H9 (cell line): ENCODE measurements at regions not wholly inside any gene's neighbourhood (a gene's known extent, or its start where the extent isn't known, plus 50 kb on each side); places are given as distances from the start of the nearest gene placed in this dataset.

Source experiments
- DNase-seq: peaks from one replicate; pipeline ENCODE4 v3.0.0-alpha.2; 2017
- H2AFZ ChIP-seq: one replicate; pipeline ENCODE4 v1.6.1; 2013; ENCODE audit warnings: mild to moderate bottlenecking, low read length, control low read depth, moderate library complexity
- H2AK5ac ChIP-seq: 2 replicates; pipeline ENCODE4 v1.6.1; 2013; ENCODE audit warnings: low read length, control low read depth, mixed read lengths; ENCODE audit not compliant: insufficient read length
- H2BK120ac ChIP-seq: one replicate; pipeline ENCODE4 v1.6.1; 2013; ENCODE audit warnings: low read depth, mild to moderate bottlenecking, low read length, control low read depth, inconsistent platforms; ENCODE audit not compliant: poor library complexity, severe bottlenecking
- H2BK12ac ChIP-seq: 2 replicates; pipeline ENCODE4 v1.6.1; 2013; ENCODE audit warnings: low read length, control low read depth, mixed read lengths, low read depth; ENCODE audit not compliant: insufficient read length
- H2BK15ac ChIP-seq: 2 replicates; pipeline ENCODE4 v1.6.1; 2013; ENCODE audit warnings: low read depth, low read length, control low read depth
- H2BK20ac ChIP-seq: one replicate; pipeline ENCODE4 v1.6.1; 2013; ENCODE audit warnings: low read depth, mild to moderate bottlenecking, low read length, control low read depth, inconsistent platforms; ENCODE audit not compliant: poor library complexity, severe bottlenecking
- H2BK5ac ChIP-seq: 2 replicates; pipeline ENCODE4 v1.6.1; 2013; ENCODE audit warnings: low read length, control low read depth, mixed read lengths; ENCODE audit not compliant: insufficient read length
- H3K14ac ChIP-seq: 2 replicates; pipeline ENCODE4 v1.6.1; 2013; ENCODE audit warnings: low read length, control low read depth; ENCODE audit not compliant: insufficient read depth
- H3K18ac ChIP-seq: 2 replicates; pipeline ENCODE4 v1.6.1; 2013; ENCODE audit warnings: low read depth, mild to moderate bottlenecking, mixed read lengths, low read length, control low read depth; ENCODE audit not compliant: insufficient read length
- H3K23ac ChIP-seq: 2 replicates; pipeline ENCODE4 v1.6.1; 2013; ENCODE audit warnings: low read length, control low read depth, mixed read lengths, low read depth; ENCODE audit not compliant: insufficient read length
- H3K23me2 ChIP-seq: 2 replicates; pipeline ENCODE4 v1.6.1; 2013; ENCODE audit warnings: low read depth, mild to moderate bottlenecking, mixed read lengths, low read length, control low read depth; ENCODE audit not compliant: insufficient read length, poor library complexity, severe bottlenecking
- H3K27ac ChIP-seq: 2 replicates; pipeline ENCODE4 v1.5.1; 2013; ENCODE audit warnings: low read length, control low read depth, mixed read lengths, low read depth; ENCODE audit not compliant: insufficient read length
- H3K27me3 ChIP-seq: 2 replicates; pipeline ENCODE4 v1.6.1; 2013; ENCODE audit warnings: low read length, control low read depth, inconsistent platforms; ENCODE audit not compliant: insufficient read depth
- H3K4ac ChIP-seq: 2 replicates; pipeline ENCODE4 v1.6.1; 2013; ENCODE audit warnings: low read depth, mild to moderate bottlenecking, control low read depth, inconsistent platforms, low read length, moderate library complexity
- H3K4me1 ChIP-seq: 2 replicates; pipeline ENCODE4 v1.6.1; 2013; ENCODE audit warnings: low read length, control low read depth, inconsistent platforms; ENCODE audit not compliant: insufficient read depth
- H3K4me2 ChIP-seq: 2 replicates; pipeline ENCODE4 v1.6.1; 2013; ENCODE audit warnings: low read length, control low read depth, mixed read lengths; ENCODE audit not compliant: insufficient read length, insufficient read depth
- H3K56ac ChIP-seq: 2 replicates; pipeline ENCODE4 v1.6.1; 2013; ENCODE audit warnings: low read depth, mild to moderate bottlenecking, mixed read lengths, low read length, control low read depth; ENCODE audit not compliant: insufficient read length
- H3K79me1 ChIP-seq: 2 replicates; pipeline ENCODE4 v1.6.1; 2013; ENCODE audit warnings: low read depth, mild to moderate bottlenecking, moderate library complexity, low read length, control low read depth, inconsistent platforms; ENCODE audit not compliant: insufficient read depth, poor library complexity, severe bottlenecking
- H3K79me2 ChIP-seq: 2 replicates; pipeline ENCODE4 v1.6.1; 2013; ENCODE audit warnings: low read length, control low read depth, inconsistent platforms; ENCODE audit not compliant: insufficient read depth
- H3K9ac ChIP-seq: 2 replicates; pipeline ENCODE4 v1.6.1; 2013; ENCODE audit warnings: low read length, control low read depth, mixed read lengths; ENCODE audit not compliant: insufficient read length; ENCODE audit errors: extremely low read depth
- H3K9me3 ChIP-seq: one replicate; pipeline ENCODE4 v1.6.1; 2013; ENCODE audit warnings: low read depth, low read length, inconsistent platforms; ENCODE audit not compliant: control insufficient read depth
- H3T11ph ChIP-seq: one replicate; pipeline ENCODE4 v1.6.1; 2013; ENCODE audit warnings: mild to moderate bottlenecking, low read length, control low read depth, inconsistent platforms
- H4K20me1 ChIP-seq: one replicate; pipeline ENCODE4 v1.6.1; 2013; ENCODE audit not compliant: control insufficient read depth, insufficient read length, insufficient read depth
- H4K5ac ChIP-seq: 2 replicates; pipeline ENCODE4 v1.6.1; 2013; ENCODE audit warnings: low read depth, mild to moderate bottlenecking, mixed read lengths, low read length, control low read depth; ENCODE audit not compliant: insufficient read length
- H4K8ac ChIP-seq: replicated peaks from 2 replicates; pipeline ENCODE4 v1.6.1; 2013; ENCODE audit warnings: low read length, control low read depth, mixed read lengths, low read depth; ENCODE audit not compliant: insufficient read length
- H4K91ac ChIP-seq: 2 replicates; pipeline ENCODE4 v1.6.1; 2013; ENCODE audit warnings: low read depth, mild to moderate bottlenecking, moderate library complexity, mixed read lengths, low read length, control low read depth; ENCODE audit not compliant: insufficient read length
- H3K27ac Mint-ChIP-seq, 3 experiments: 2 replicates in 2 of 3; 3 replicates in 1 of 3; pipeline ENCODE4 v1.8.0; 2020 to 2021; ENCODE audit warnings: mixed read lengths in 3 of 3, mild to moderate bottlenecking in 1 of 3, moderate library complexity in 1 of 3
- H3K27me3 Mint-ChIP-seq: 2 replicates; pipeline ENCODE4 v1.8.0; 2021; ENCODE audit warnings: low read depth, mild to moderate bottlenecking, moderate library complexity, mixed read lengths
- H3K36me3 Mint-ChIP-seq, 3 experiments: 2 replicates in 2 of 3; 3 replicates in 1 of 3; pipeline ENCODE4 v1.8.0; 2020 to 2021; ENCODE audit warnings: low read depth in 3 of 3, mixed read lengths in 3 of 3; ENCODE audit not compliant: insufficient read depth in 1 of 3
- H3K4me1 Mint-ChIP-seq, 2 experiments: 2 replicates each; pipeline ENCODE4 v1.8.0; 2020; ENCODE audit warnings: mixed read lengths in 2 of 2
- H3K4me3 Mint-ChIP-seq, 2 experiments: 2 replicates in 1 of 2; 3 replicates in 1 of 2; pipeline ENCODE4 v1.8.0; 2020 to 2021; ENCODE audit warnings: mild to moderate bottlenecking in 2 of 2, mixed read lengths in 2 of 2, moderate library complexity in 1 of 2
- H3K9me3 Mint-ChIP-seq, 2 experiments: 2 replicates in 1 of 2; 3 replicates in 1 of 2; pipeline ENCODE4 v1.8.0; 2020; ENCODE audit warnings: mild to moderate bottlenecking in 2 of 2, mixed read lengths in 2 of 2, moderate library complexity in 1 of 2
- WGBS: extraction: QIAGEN DNeasy Blood & Tissue Kit; methylation state at CpG from one replicate; pipeline ENCODE4 v1.1.7; 2013; ENCODE audit warnings: missing lambda C conversion rate, low lambda C conversion rate, mixed read lengths; ENCODE audit not compliant: insufficient read length; ENCODE audit errors: extremely low coverage; 5-methylcytosine and 5-hydroxymethylcytosine counted together
- TF ChIP-seq, protein P1 (sequence below): fragments of 200-600 bp; sonication (generic); conservative IDR thresholded peaks from 3 replicates; pipeline ENCODE4 v1.8.0; 2021; ENCODE audit warnings: antibody characterized with exemption, mild to moderate bottlenecking

- no peak overlapping the region for H3K14ac ChIP-seq
- no peak overlapping the region for H3K27ac ChIP-seq
- no peak overlapping the region for H2BK20ac ChIP-seq
- no peak overlapping the region for H4K5ac ChIP-seq
- H4K8ac ChIP-seq = no peak overlapping the region
- Mint-ChIP-seq H3K4me1 (peaks cover 13 to 18% of the 10 kb centered on the region in 2 experiments), H3K4me3 (no peak overlapping the region), H3K27ac (no peak overlapping the region), H3K9me3 (no peaks in the 10 kb centered on the region), H3K36me3 (no peaks in the 10 kb centered on the region; a peak in 1 of 7 replicates), H3K27me3 (no peaks in the 10 kb centered on the region)
- no peaks in the 10 kb centered on the region for H3K79me1 ChIP-seq
- no peaks in the 10 kb centered on the region for H3K9me3 ChIP-seq
- no peak overlapping the region for H2AFZ ChIP-seq
- no peak overlapping the region for H3K23ac ChIP-seq
- no CpG with 5 or more reads among the region's 2 CpGs for WGBS
- no peaks in the 10 kb centered on the region for H3K27me3 ChIP-seq
- H3K56ac ChIP-seq = no peak overlapping the region
- no peak overlapping the region for H3K4ac ChIP-seq
- no peak overlapping the region for H4K91ac ChIP-seq
- H3K79me2 ChIP-seq = no peaks in the 10 kb centered on the region
- H2BK5ac ChIP-seq = no peak overlapping the region
- H2BK120ac ChIP-seq = no peak overlapping the region
- H3K23me2 ChIP-seq = no peaks in the 10 kb centered on the region
- peaks cover 4% of the 10 kb centered on the region; the same call in 1 of the 2 replicates for H3K4me1 ChIP-seq
- H3K9ac ChIP-seq = no peak overlapping the region
- H3K18ac ChIP-seq = no peak overlapping the region
- H3K4me2 ChIP-seq = no peak overlapping the region
- DNase-seq = no peak
- no peaks in the 10 kb centered on the region for H4K20me1 ChIP-seq
- TF ChIP-seq, protein P1, sequence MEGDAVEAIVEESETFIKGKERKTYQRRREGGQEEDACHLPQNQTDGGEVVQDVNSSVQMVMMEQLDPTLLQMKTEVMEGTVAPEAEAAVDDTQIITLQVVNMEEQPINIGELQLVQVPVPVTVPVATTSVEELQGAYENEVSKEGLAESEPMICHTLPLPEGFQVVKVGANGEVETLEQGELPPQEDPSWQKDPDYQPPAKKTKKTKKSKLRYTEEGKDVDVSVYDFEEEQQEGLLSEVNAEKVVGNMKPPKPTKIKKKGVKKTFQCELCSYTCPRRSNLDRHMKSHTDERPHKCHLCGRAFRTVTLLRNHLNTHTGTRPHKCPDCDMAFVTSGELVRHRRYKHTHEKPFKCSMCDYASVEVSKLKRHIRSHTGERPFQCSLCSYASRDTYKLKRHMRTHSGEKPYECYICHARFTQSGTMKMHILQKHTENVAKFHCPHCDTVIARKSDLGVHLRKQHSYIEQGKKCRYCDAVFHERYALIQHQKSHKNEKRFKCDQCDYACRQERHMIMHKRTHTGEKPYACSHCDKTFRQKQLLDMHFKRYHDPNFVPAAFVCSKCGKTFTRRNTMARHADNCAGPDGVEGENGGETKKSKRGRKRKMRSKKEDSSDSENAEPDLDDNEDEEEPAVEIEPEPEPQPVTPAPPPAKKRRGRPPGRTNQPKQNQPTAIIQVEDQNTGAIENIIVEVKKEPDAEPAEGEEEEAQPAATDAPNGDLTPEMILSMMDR = no peak
- H2BK12ac ChIP-seq = no peak overlapping the region
- no peak overlapping the region for H2BK15ac ChIP-seq
- no peak overlapping the region for H2AK5ac ChIP-seq
- no peak overlapping the region for H3T11ph ChIP-seq
These were observed 415.9 kb upstream of the SYT1 start for GRCh38 chr12:78448692-78449091.
